ENCODE measurements at regions not wholly inside any gene's neighbourhood (a gene's known extent, or its start where the extent isn't known, plus 50 kb on each side); places are given as distances from the start of the nearest gene placed in this dataset.

DNA sequence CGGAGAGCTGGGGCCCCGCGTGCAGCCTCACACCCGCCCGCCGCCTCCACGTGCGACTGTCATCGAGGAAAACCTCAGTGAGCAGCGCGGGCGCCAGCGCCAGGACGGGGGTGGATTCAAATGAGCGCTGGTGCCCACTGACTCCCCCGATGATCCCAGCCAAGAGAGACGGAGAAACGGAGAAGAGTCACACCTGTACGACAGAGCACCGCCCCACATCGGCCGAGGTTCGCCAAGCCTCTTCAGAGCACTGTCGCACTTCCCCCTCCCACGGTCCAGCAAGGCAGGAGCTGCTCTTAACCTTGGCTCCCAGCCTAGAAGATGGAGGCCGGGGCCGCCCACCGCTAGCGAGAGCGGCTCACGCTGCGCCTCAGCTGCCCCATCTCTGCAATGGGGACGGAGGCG is 130.9 kb upstream of the IQSEC1 start:
- DNase-seq (ENCODE audit: low read depth) = no peak
- H3K4me3 ChIP-seq (ENCODE audit: low read length) = no peak overlapping the region
- TF ChIP-seq, protein P1, sequence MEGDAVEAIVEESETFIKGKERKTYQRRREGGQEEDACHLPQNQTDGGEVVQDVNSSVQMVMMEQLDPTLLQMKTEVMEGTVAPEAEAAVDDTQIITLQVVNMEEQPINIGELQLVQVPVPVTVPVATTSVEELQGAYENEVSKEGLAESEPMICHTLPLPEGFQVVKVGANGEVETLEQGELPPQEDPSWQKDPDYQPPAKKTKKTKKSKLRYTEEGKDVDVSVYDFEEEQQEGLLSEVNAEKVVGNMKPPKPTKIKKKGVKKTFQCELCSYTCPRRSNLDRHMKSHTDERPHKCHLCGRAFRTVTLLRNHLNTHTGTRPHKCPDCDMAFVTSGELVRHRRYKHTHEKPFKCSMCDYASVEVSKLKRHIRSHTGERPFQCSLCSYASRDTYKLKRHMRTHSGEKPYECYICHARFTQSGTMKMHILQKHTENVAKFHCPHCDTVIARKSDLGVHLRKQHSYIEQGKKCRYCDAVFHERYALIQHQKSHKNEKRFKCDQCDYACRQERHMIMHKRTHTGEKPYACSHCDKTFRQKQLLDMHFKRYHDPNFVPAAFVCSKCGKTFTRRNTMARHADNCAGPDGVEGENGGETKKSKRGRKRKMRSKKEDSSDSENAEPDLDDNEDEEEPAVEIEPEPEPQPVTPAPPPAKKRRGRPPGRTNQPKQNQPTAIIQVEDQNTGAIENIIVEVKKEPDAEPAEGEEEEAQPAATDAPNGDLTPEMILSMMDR (IDR thresholded peaks at IDR 0.05; ENCODE audit: insufficient read depth, low read depth, low read length, missing control alignments) = no peak

DNA sequence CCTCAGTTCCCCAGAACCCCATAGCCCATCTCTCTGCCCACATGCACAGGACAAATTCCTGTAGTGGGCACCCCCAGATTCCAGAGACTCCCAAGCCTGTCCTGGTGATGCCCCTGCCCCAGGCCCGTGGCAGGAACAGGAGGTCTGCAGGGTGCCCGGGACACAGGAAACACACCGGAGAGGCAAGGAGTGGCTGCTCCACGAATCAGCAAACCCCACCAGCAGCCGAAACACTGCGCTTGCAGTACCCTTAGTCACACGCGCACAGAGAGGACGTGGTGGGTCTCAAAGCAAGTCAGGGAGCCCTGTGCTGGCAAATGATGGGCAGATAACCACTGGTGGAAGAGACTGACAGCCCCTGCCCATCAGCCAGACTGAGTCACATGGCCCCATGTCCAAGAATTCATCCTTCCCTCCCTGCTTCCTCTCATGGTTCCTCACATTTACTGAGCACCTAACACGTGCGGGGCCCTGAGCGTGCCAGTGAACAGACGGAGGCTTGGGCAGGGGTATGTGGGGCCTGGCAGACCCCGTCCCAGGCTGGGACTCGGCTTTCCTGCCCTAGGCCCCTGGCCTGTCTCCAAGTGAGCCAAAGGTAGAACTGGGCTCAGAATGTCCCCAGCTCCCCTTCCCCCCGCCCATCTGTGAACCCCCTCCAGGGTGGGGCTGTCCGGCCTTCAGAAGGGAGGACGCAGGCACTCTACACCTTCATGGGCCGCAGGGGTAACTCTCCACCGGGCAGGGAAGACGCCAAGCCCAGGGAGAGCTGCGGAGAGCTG is 130.4 kb upstream of the IQSEC1 start:
- TF ChIP-seq, protein P1 (IDR thresholded peaks at IDR 0.05; ENCODE audit: insufficient read depth, low read depth, low read length, missing control alignments) = no peak
- no peak overlapping the region for H3K4me3 ChIP-seq (ENCODE audit: low read length)
- no peak for DNase-seq (ENCODE audit: low read depth)

DNA sequence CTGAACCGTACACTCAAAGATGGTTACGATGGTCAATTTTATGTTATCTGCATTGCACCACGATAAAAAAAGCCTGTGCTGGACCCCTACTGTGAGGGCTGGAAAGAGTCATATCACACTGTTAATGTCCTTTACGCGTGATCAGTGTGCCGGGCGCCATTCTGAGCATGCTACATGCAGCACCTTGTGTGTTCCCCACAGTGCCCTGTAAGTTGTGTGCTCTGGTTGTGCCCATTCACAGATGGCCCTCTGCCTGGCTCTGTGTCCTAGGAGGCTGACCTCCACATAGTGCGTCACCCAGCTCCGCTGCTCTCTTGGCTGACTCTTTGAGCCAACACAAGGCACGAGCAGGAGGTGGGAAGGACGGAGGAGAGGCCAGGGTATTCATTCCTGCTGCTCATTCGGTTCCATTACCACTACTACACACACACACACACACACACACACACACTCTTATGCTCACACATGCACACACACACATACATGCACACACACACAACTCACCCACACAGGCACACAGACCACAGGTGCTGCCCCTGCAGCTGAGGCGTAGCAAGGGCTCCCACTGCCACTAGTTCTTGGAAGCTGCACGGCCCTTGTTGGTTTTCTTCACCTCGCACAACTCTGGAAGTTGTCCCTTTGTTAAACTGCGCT is 129.6 kb upstream of the IQSEC1 start:
- H3K4me3 ChIP-seq (ENCODE audit: low read length) = no peak overlapping the region
- DNase-seq (ENCODE audit: low read depth) = no peak
- TF ChIP-seq, protein P1 (IDR thresholded peaks at IDR 0.05; ENCODE audit: insufficient read depth, low read depth, low read length, missing control alignments) = no peak

DNA sequence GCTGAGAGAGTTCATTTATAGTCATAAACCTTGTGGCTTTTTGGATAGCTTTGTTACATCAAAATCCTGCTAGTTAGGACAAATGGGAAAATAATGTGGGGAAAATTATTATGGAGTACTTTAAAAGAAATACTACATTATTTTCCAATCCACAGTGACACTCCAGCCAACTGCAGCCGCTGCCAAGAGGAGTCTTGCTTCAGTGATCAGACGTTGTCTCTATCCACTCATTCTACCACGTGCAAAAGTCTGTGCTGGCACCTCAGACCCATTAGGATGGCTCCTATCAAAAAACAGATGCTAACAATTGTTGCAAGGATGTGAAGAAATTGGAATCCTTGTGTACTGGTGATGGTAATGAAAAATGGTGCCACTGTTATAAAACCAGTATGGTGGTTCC is 128.6 kb upstream of the IQSEC1 start:
- TF ChIP-seq, protein P1 (IDR thresholded peaks at IDR 0.05; ENCODE audit: insufficient read depth, low read depth, low read length, missing control alignments) = no peak
- no peak overlapping the region for H3K4me3 ChIP-seq (ENCODE audit: low read length)
- no peak for DNase-seq (ENCODE audit: low read depth)

DNA sequence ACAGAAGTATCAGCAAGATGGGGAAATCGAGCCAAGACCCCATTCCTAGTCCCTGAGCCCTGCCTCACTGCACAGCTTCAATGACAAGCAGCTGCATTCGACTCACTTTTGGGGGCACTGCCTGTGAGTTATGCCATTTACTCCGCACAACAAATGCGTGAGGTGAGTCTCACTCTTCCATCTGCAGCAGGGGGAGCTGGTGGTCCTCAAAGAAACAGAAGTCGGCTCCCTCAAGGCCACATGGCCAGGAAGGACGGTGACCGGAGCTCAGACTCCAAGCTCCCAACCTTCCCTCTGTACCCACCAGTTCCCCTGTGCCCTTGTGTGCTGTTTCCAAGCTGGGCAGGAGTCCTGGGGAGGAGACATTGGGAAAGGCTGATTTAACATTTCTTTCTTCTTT is 127.7 kb upstream of the IQSEC1 start:
- TF ChIP-seq, protein P1 (IDR thresholded peaks at IDR 0.05; ENCODE audit: insufficient read depth, low read depth, low read length, missing control alignments) = no peak
- H3K4me3 ChIP-seq (ENCODE audit: low read length) = no peak overlapping the region
- no peak for DNase-seq (ENCODE audit: low read depth)

DNA sequence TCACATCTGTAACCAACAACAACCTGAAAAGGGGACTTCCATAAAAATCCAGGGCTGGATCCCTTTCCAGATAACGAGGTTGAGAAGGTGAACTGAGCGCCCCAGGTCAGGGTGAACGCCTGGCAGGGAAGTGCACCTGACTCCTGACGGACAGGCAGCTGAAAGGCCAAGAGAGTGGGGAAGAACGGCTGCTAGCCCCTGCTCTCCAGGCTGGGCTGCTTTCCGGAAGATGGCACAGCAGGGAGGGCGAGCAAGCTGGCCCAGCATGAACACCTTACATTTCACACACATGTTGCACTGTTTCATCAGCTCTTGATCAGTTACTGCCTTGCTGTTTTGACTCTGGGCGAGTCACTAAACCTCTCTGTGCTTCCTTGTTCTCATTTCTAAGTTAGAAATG is 127.2 kb upstream of the IQSEC1 start:
- H3K4me3 ChIP-seq (ENCODE audit: low read length) = no peak overlapping the region
- DNase-seq (ENCODE audit: low read depth) = no peak
- TF ChIP-seq, protein P1 (IDR thresholded peaks at IDR 0.05; ENCODE audit: insufficient read depth, low read depth, low read length, missing control alignments) = no peak
